ENCODE measurements at regions not wholly inside any gene's neighbourhood (a gene's known extent, or its start where the extent isn't known, plus 50 kb on each side); places are given as distances from the start of the nearest gene placed in this dataset.

DNA sequence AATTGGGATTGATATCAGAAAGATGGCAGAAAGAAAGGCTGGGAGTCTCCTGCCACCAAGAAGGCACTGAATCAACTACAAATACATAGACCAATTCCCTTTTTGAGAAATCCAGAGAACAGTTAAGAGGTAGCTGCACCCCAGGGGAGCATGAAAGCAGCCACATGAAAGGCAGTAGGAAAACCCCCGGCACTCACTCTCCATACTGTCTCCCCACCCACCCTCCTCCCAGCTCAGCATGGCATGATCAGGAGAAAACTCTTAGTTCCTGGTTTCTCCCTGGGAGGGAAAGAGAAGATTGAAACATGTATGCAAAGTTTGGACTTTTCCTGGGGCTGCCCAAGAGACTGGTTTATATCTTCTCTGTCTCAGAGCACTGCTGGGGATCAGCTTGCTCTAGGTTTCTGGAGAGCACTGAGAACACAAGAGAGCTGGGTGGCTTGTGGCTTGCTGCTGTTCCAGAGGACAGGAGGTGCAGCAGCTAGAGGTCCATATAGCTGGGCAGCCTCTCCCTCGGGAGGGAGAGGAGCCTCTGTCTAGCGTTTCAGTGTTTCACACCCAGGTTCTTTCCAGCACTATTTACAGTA lies 305.7 kb downstream of the PDGFC start:
- no peak overlapping the region for H3K56ac ChIP-seq (ENCODE audit: extremely low read depth, insufficient read depth, low read length)
- POLR2A ChIA-PET (ENCODE audit: unreplicated experiment): no interaction called here
- no peak overlapping the region for H3K4ac ChIP-seq (ENCODE audit: low read depth, low read length)
- no peaks in the 10 kb centered on the region for H3K4me1 ChIP-seq (ENCODE audit: control insufficient read depth, insufficient read depth, low read length)
- no peak for DNase-seq
- H3K18ac ChIP-seq (ENCODE audit: low read depth, low read length): no peak overlapping the region
- H4K20me1 ChIP-seq (ENCODE audit: insufficient read depth, low read length): no peaks in the 10 kb centered on the region
- H3K27me3 ChIP-seq (ENCODE audit: control insufficient read depth, insufficient read depth, low read length): no peaks in the 10 kb centered on the region
- no peaks in the 10 kb centered on the region for H3K9me1 ChIP-seq (ENCODE audit: insufficient read depth, low read length)
- H3K9ac ChIP-seq (ENCODE audit: low read depth, low read length): no peak overlapping the region
- dilution Hi-C loops (cut with HindIII; ENCODE audit: low sequenced_read_pairs, unreplicated experiment): no loop called here
- no peak overlapping the region for H4K91ac ChIP-seq (ENCODE audit: insufficient read depth, low read depth, low read length)
- H4K8ac ChIP-seq (ENCODE audit: low read depth in 2 of 2, low read length in 2 of 2): no peak overlapping the region
- H2AK5ac ChIP-seq (ENCODE audit: low read depth, low read length): no peak overlapping the region
- H3K14ac ChIP-seq (replicated peaks; ENCODE audit: low read depth, low read length): no peak overlapping the region
- no TSS peak for BruUV-seq (replicated peaks)
- H3K4me3 ChIP-seq (ENCODE audit: insufficient read depth, low read depth, low read length): no peak overlapping the region
- no peaks in the 10 kb centered on the region for H3K36me3 ChIP-seq (ENCODE audit: control insufficient read depth, insufficient read depth, low read length)
- no peak overlapping the region for H2BK20ac ChIP-seq (ENCODE audit: low read depth, low read length)
- intact Hi-C loops (cut with micrococcal nuclease): no loop called here
- H3K79me1 ChIP-seq (ENCODE audit: low read depth in 1 of 2, low read length in 2 of 2): no peaks in the 10 kb centered on the region
- in situ Hi-C loops (cut with MboI; ENCODE audit: low sequenced_read_pairs): no loop called here
- H3K23ac ChIP-seq (ENCODE audit: low read depth, low read length): no peak overlapping the region
- CTCF ChIA-PET: no interaction called here
- H3K9me3 ChIP-seq (ENCODE audit: control insufficient read depth, insufficient read depth, low read length): no peaks in the 10 kb centered on the region
- H2AFZ ChIP-seq (replicated peaks; ENCODE audit: low read length, poor library complexity): no peak overlapping the region
- H2BK15ac ChIP-seq (ENCODE audit: low read depth, low read length): no peak overlapping the region
- no peak overlapping the region for H2AK9ac ChIP-seq (replicated peaks; ENCODE audit: low read depth, low read length, poor library complexity)
- TF ChIP-seq, protein P1, sequence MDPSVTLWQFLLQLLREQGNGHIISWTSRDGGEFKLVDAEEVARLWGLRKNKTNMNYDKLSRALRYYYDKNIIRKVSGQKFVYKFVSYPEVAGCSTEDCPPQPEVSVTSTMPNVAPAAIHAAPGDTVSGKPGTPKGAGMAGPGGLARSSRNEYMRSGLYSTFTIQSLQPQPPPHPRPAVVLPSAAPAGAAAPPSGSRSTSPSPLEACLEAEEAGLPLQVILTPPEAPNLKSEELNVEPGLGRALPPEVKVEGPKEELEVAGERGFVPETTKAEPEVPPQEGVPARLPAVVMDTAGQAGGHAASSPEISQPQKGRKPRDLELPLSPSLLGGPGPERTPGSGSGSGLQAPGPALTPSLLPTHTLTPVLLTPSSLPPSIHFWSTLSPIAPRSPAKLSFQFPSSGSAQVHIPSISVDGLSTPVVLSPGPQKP (IDR thresholded peaks at IDR 0.05; ENCODE audit: borderline replicate concordance, low read depth, low read length): no peak
- TF ChIP-seq BHLHE40 (IDR thresholded peaks at IDR 0.05; ENCODE audit: low read depth, low read length) (no peak), CHD1 (IDR thresholded peaks at IDR 0.05; ENCODE audit: low read depth, low read length) (no peak), CEBPB (IDR thresholded peaks at IDR 0.05; ENCODE audit: low read depth, low read length) (no peak), RAD21 (IDR thresholded peaks at IDR 0.05; ENCODE audit: low read length) (no peak), NFE2L2 (IDR thresholded peaks at IDR 0.05; ENCODE audit: low read depth, low read length) (no peak), SMC3 (IDR thresholded peaks at IDR 0.05; ENCODE audit: low read depth, low read length) (no peak), MAZ (IDR thresholded peaks at IDR 0.05; ENCODE audit: borderline replicate concordance, low read depth, low read length) (no peak), MAFK (IDR thresholded peaks at IDR 0.05; ENCODE audit: low read depth, low read length) (no peak), MXI1 (IDR thresholded peaks at IDR 0.05; ENCODE audit: borderline replicate concordance, low read depth, low read length) (no peak), RFX5 (IDR thresholded peaks at IDR 0.05; ENCODE audit: low read depth, low read length) (no peak), FOS (IDR thresholded peaks at IDR 0.05; ENCODE audit: low read depth, low read length) (no peak), RCOR1 (IDR thresholded peaks at IDR 0.05; ENCODE audit: insufficient replicate concordance, low read length) (no peak), POLR2A (IDR thresholded peaks at IDR 0.05; ENCODE audit: low read depth, low read length) (no peak)
- TF ChIP-seq, protein P2, sequence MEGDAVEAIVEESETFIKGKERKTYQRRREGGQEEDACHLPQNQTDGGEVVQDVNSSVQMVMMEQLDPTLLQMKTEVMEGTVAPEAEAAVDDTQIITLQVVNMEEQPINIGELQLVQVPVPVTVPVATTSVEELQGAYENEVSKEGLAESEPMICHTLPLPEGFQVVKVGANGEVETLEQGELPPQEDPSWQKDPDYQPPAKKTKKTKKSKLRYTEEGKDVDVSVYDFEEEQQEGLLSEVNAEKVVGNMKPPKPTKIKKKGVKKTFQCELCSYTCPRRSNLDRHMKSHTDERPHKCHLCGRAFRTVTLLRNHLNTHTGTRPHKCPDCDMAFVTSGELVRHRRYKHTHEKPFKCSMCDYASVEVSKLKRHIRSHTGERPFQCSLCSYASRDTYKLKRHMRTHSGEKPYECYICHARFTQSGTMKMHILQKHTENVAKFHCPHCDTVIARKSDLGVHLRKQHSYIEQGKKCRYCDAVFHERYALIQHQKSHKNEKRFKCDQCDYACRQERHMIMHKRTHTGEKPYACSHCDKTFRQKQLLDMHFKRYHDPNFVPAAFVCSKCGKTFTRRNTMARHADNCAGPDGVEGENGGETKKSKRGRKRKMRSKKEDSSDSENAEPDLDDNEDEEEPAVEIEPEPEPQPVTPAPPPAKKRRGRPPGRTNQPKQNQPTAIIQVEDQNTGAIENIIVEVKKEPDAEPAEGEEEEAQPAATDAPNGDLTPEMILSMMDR (conservative IDR thresholded peaks at IDR 0.05; ENCODE audit: low read depth, low read length): no peak
- TF ChIP-seq, protein P3, sequence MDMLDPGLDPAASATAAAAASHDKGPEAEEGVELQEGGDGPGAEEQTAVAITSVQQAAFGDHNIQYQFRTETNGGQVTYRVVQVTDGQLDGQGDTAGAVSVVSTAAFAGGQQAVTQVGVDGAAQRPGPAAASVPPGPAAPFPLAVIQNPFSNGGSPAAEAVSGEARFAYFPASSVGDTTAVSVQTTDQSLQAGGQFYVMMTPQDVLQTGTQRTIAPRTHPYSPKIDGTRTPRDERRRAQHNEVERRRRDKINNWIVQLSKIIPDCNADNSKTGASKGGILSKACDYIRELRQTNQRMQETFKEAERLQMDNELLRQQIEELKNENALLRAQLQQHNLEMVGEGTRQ (IDR thresholded peaks at IDR 0.05; ENCODE audit: low read depth, low read length): no peak
- no peak overlapping the region for H2BK5ac ChIP-seq (ENCODE audit: low read depth, low read length, poor library complexity, severe bottlenecking)
- no CpG with 5 or more reads among the region's 3 CpGs for WGBS, 2 experiments (ENCODE audit: extremely low coverage in 2 of 2, insufficient read length in 1 of 2)
- H3K27ac ChIP-seq (ENCODE audit: insufficient read depth, low read length): no peak overlapping the region
- no peak overlapping the region for H2BK120ac ChIP-seq (ENCODE audit: low read depth, low read length)
- no peak overlapping the region for H3K4me2 ChIP-seq (ENCODE audit: low read depth, low read length)
- no peak for ATAC-seq (ENCODE audit: low read depth)
- no peak overlapping the region for H4K5ac ChIP-seq (ENCODE audit: low read depth, low read length)
